Lower leg skin (tissue), 4 donors: ENCODE measurements at regions not wholly inside any gene's neighbourhood (a gene's known extent, or its start where the extent isn't known, plus 50 kb on each side); places are given as distances from the start of the nearest gene placed in this dataset.

Source experiments
- DNase-seq, 2 donors: peaks; one replicate each; pipeline ENCODE4 v3.0.0-alpha.2; 2019; ENCODE audit warnings: low spot score in 2 of 2
- H3K4me3 ChIP-seq: fragments of 200-600 bp; sonication (generic); 2 replicates; pipeline ENCODE4 v1.5.1; 2017; ENCODE audit warnings: mild to moderate bottlenecking, low read depth; ENCODE audit not compliant: poor library complexity, severe bottlenecking
- POLR2A ChIP-seq, 2 donors: fragments of 450-650 bp; IDR thresholded peaks; one replicate each; pipeline ENCODE4 v1.6.1; 2016 to 2017; ENCODE audit warnings: antibody characterized with exemption in 2 of 2, mild to moderate bottlenecking in 1 of 2, moderate library complexity in 1 of 2
- WGBS, 2 donors: methylation state at CpG; one replicate each; pipeline ENCODE4 v1.1.5; 2018; 5-methylcytosine and 5-hydroxymethylcytosine counted together
- intact Hi-C: fragments of 100-400 bp; cut with DNase I; formaldehyde crosslinking; loops from one replicate; pipeline ENCODE4 v1.15.0; 2023; ENCODE audit warnings: low total_unique reads
- TF ChIP-seq, protein P1 (sequence below), 3 donors: fragments of 450-650 bp; IDR thresholded peaks; one replicate each; pipeline ENCODE4 v1.5.1; 2016; ENCODE audit warnings: antibody characterized with exemption in 3 of 3, mild to moderate bottlenecking in 3 of 3, moderate library complexity in 2 of 3

DNA sequence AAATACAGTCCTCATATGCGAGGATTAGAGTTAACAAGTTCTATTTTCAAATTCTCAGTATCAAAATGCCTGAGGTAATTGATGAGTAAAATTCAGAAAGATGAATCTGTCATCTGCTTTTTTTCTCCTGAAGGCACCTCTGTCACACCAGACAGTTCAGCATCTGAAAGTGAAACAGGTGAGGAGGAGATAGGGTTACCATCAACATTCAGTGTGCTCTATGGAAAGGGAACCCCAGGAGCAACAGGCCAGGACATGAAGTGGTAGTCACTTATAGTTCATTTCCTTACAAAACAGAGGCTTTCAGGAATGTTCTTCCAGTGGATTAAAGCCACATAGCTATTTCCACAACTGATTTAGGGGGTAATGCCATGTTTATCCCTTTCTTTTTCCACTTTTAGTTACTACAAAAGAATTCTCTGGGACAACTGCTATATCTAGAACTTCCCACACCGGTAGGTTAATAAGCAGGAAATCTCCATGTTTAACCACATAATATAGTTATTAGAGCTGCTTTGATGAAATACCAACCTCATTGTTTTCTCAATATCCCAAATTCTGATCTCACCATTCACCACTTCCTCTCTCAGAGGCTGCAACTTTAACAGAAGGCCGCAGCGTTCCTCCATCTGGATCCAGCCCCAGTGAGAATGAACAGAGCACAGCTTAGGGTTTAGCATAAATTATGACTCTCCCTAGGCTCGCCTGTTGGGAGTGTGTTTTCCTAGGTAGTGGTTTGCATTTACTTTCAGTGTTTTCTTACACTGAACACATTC lies 177.0 kb upstream of the CNTN1 start:
- WGBS, 2 donors = 34 to 42% methylated on average over 5 of the region's 5 CpGs
- H3K4me3 ChIP-seq = no peak overlapping the region
- no peak for DNase-seq
- no peak for TF ChIP-seq POLR2A (IDR thresholded peaks at IDR 0.05)
- TF ChIP-seq, protein P1, sequence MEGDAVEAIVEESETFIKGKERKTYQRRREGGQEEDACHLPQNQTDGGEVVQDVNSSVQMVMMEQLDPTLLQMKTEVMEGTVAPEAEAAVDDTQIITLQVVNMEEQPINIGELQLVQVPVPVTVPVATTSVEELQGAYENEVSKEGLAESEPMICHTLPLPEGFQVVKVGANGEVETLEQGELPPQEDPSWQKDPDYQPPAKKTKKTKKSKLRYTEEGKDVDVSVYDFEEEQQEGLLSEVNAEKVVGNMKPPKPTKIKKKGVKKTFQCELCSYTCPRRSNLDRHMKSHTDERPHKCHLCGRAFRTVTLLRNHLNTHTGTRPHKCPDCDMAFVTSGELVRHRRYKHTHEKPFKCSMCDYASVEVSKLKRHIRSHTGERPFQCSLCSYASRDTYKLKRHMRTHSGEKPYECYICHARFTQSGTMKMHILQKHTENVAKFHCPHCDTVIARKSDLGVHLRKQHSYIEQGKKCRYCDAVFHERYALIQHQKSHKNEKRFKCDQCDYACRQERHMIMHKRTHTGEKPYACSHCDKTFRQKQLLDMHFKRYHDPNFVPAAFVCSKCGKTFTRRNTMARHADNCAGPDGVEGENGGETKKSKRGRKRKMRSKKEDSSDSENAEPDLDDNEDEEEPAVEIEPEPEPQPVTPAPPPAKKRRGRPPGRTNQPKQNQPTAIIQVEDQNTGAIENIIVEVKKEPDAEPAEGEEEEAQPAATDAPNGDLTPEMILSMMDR (IDR thresholded peaks at IDR 0.05) = no peak
- intact Hi-C loops = no loop called here

- WGBS, 2 donors = 90 to 95% methylated on average over 3 of the region's 3 CpGs
- intact Hi-C loops = no loop called here
- no peak for TF ChIP-seq POLR2A (IDR thresholded peaks at IDR 0.05)
- TF ChIP-seq, protein P1 (IDR thresholded peaks at IDR 0.05) = no peak
- no peak overlapping the region for H3K4me3 ChIP-seq
- DNase-seq = no peak
These were observed 169.4 kb upstream of the CNTN1 start for GRCh38 chr12:40522837-40523236.

DNA sequence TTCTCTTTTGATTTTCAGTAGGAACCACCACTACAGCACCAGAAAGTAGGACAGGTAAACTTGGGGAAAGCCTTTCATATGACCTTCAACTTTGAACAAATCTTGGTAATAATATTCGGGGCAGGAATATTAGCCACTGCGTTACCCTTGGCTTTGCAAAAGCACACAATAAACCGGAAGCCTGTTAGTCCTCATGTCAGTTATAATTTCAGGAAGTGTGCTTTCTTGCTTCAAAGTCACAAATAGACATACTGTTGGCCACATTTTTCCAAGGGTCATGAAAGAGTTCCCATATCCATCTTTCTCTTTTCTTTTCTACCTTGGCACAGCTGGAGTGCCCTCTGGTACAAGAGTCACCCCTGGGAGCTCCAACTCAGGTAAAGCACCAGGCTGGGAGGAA lies 167.2 kb upstream of the CNTN1 start:
- TF ChIP-seq, protein P1 (IDR thresholded peaks at IDR 0.05) = no peak
- TF ChIP-seq POLR2A (IDR thresholded peaks at IDR 0.05) = no peak
- intact Hi-C loops = no loop called here
- H3K4me3 ChIP-seq = no peak overlapping the region
- DNase-seq = no peak
- WGBS, 2 donors = 72 to 81% methylated on average over 3 of the region's 3 CpGs

DNA sequence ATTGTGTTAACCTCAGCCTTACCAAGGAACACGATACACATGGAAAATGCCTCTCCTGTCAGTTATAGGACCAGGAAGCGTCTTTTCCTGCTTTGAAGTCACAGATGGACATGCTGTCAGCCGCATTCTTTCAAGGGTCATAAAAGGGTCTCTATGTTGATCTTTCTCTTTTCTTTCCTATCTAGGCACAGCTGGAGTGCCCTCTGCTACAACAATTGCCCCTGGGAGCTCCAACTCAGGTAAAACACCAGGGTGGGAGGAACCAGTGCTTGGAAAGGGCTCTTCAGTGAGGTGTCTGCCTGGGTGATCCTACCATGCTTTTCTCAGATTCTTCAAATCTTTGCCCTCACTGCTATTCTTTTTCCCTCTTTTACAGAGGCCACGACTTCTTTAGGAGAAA lies 157.4 kb upstream of the CNTN1 start:
- DNase-seq = no peak
- intact Hi-C loops = no loop called here
- 54 to 61% methylated on average over 4 of the region's 4 CpGs for WGBS, 2 donors
- no peak for TF ChIP-seq POLR2A (IDR thresholded peaks at IDR 0.05)
- TF ChIP-seq, protein P1 (IDR thresholded peaks at IDR 0.05) = no peak
- H3K4me3 ChIP-seq = no peak overlapping the region

GRCh38 chr12:40551466-40551865 lies 140.8 kb upstream of the CNTN1 start:
- no peak for DNase-seq
- WGBS, 2 donors = 75 to 86% methylated on average over 1 of the region's 1 CpG
- intact Hi-C loops = no loop called here
- no peak overlapping the region for H3K4me3 ChIP-seq
- TF ChIP-seq, protein P1 (IDR thresholded peaks at IDR 0.05) = no peak
- TF ChIP-seq POLR2A (IDR thresholded peaks at IDR 0.05) = no peak

DNA sequence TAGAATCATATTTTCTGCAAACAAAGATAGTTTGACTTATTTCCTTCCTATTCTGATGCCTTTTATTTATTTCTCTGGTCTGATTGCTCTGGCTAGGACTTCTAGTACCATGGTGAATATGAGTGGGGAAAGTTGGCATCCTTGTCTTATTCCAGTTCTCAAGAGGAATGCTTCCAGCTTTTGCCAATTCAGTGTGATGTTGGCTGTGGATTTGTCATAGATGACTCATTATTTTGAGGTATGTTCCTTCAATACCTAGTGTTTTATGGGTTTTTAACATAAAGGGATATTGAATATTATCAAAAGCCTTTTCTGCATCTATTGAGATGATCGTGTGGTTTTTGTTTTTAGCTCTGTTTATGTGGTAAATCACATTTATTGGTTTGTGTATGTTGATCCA lies 139.4 kb upstream of the CNTN1 start:
- no peak for DNase-seq
- intact Hi-C loops = no loop called here
- WGBS, 2 donors = 63 to 96% methylated on average over 1 of the region's 1 CpG
- H3K4me3 ChIP-seq = no peak overlapping the region
- TF ChIP-seq, protein P1 (IDR thresholded peaks at IDR 0.05) = no peak
- TF ChIP-seq POLR2A (IDR thresholded peaks at IDR 0.05) = no peak
